ENCODE measurements at regions not wholly inside any gene's neighbourhood (a gene's known extent, or its start where the extent isn't known, plus 50 kb on each side); places are given as distances from the start of the nearest gene placed in this dataset.

DNA sequence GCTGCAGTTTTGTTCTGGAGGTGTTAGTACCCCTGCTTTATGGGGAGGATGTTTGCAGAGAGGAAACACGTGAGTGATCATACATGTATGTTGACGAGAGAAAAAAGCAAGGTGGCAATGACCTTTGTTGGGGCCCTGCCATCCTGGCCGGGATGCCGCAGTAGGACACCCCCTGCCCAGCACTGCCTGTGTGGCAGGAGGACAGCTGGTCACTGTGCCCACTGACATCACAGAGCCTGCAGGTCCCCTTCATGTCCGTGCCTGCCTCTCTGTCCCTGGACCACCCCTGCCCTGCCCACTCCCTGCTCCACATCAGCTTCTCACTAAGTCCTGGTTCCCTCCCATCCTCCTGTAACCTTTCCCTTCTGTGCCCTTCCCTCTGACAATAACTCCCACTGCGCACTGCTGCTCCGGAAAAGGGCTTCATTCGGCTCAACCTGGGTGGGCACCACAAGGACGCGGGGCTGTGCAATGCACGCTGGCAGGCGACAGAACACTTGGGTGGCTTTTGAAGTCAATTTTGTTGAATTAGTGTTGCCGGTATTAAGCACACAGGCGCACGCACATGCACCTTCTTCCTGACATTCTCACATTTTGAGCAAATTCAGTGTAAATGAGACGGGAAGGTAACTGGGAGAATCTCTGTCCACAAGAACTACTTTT is 51.5 kb upstream of the TWIST2 start:
- no peak for DNase-seq

DNA sequence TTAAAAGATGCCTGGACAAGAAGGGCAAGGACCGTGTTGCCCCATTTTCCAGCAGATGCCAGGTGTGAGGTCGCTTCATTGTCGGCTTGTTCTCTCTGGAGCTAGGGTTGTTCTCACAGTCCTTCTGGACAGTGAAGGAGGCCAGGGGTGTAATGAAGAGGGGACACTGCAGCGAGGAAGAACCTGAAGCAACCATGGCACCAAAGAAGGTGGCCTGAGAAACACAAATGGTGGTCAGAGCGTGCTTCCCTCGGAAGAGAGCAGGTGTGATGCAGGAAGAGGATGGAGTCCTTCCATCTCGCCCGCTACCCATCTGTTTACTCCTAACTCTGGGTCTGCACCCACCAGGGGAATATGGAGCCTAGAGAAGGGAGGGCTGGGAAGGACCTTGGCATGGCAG is 50.3 kb upstream of the TWIST2 start:
- no peak for DNase-seq
